Astrocyte (in vitro differentiated cells and primary cell): ENCODE measurements at regions not wholly inside any gene's neighbourhood (a gene's known extent, or its start where the extent isn't known, plus 50 kb on each side); places are given as distances from the start of the nearest gene placed in this dataset.

ENCODE experiments used
- DNase-seq: peaks from one replicate; pipeline ENCODE4 v3.0.0-alpha.2; 2010; ENCODE audit warnings: low read depth
- FAIRE-seq: peaks from 2 replicates; lab custom pipeline; 2011; peaks lifted over from hg19 to GRCh38; lab: Jason Lieb, UNC
- H2AFZ ChIP-seq: 2 replicates; pipeline ENCODE4 v1.6.0; 2012; ENCODE audit warnings: low read depth, low read length, inconsistent platforms
- H3K27ac ChIP-seq: 2 replicates; pipeline ENCODE4 v1.5.1; 2011; ENCODE audit warnings: low read depth, low read length, inconsistent platforms
- H3K27me3 ChIP-seq: 2 replicates; pipeline ENCODE4 v1.6.0; 2011; ENCODE audit warnings: low read length, inconsistent platforms; ENCODE audit not compliant: insufficient read depth
- H3K36me3 ChIP-seq: 2 replicates; pipeline ENCODE4 v1.5.1; 2011; ENCODE audit warnings: low read length, inconsistent platforms; ENCODE audit not compliant: insufficient read depth
- H3K4me1 ChIP-seq: 2 replicates; pipeline ENCODE4 v1.5.1; 2011; ENCODE audit warnings: low read length, inconsistent platforms; ENCODE audit not compliant: insufficient read depth
- H3K4me2 ChIP-seq: 2 replicates; pipeline ENCODE4 v1.6.0; 2012; ENCODE audit warnings: low read length, inconsistent platforms
- H3K4me3 ChIP-seq: 2 replicates; pipeline ENCODE4 v1.5.1; 2011; ENCODE audit warnings: low read depth, mild to moderate bottlenecking, low read length, inconsistent platforms; ENCODE audit not compliant: insufficient read depth
- H3K79me2 ChIP-seq: 2 replicates; pipeline ENCODE4 v1.6.0; 2012; ENCODE audit warnings: mild to moderate bottlenecking, low read length, inconsistent platforms; ENCODE audit not compliant: insufficient read depth
- H3K9ac ChIP-seq: 2 replicates; pipeline ENCODE4 v1.6.0; 2012; ENCODE audit warnings: mild to moderate bottlenecking, low read length, inconsistent platforms
- H3K9me3 ChIP-seq: 2 replicates; pipeline ENCODE4 v1.5.1; 2012; ENCODE audit warnings: low read depth, mild to moderate bottlenecking, low read length, inconsistent platforms; ENCODE audit not compliant: insufficient read depth
- H4K20me1 ChIP-seq: 2 replicates; pipeline ENCODE4 v1.6.0; 2012; ENCODE audit warnings: low read length, inconsistent platforms; ENCODE audit not compliant: insufficient read depth
- H3K27ac Mint-ChIP-seq: one replicate; pipeline ENCODE4 v1.8.0; 2021; ENCODE audit warnings: mild to moderate bottlenecking, mixed read lengths; ENCODE audit not compliant: unreplicated experiment
- H3K27me3 Mint-ChIP-seq: one replicate; pipeline ENCODE4 v1.8.0; 2021; ENCODE audit warnings: low read depth, mixed read lengths; ENCODE audit not compliant: unreplicated experiment
- H3K36me3 Mint-ChIP-seq: one replicate; pipeline ENCODE4 v1.8.0; 2021; ENCODE audit warnings: low read depth, mixed read lengths; ENCODE audit not compliant: unreplicated experiment
- H3K4me1 Mint-ChIP-seq: one replicate; pipeline ENCODE4 v1.8.0; 2021; ENCODE audit warnings: low read depth, mixed read lengths; ENCODE audit not compliant: unreplicated experiment
- H3K4me3 Mint-ChIP-seq: one replicate; pipeline ENCODE4 v1.8.0; 2021; ENCODE audit warnings: mild to moderate bottlenecking, moderate library complexity, mixed read lengths; ENCODE audit not compliant: unreplicated experiment
- H3K9me3 Mint-ChIP-seq: one replicate; pipeline ENCODE4 v1.8.0; 2021; ENCODE audit warnings: mild to moderate bottlenecking, mixed read lengths; ENCODE audit not compliant: unreplicated experiment
- EZH2 ChIP-seq: IDR thresholded peaks from 2 replicates; pipeline ENCODE4 v1.6.1; 2012; ENCODE audit warnings: mild to moderate bottlenecking, low read length, inconsistent platforms; ENCODE audit not compliant: insufficient read depth
- TF ChIP-seq, protein P1 (sequence below): IDR thresholded peaks from 2 replicates; pipeline ENCODE4 v1.5.1; 2011; ENCODE audit warnings: low read depth, mild to moderate bottlenecking, inconsistent platforms, low read length, moderate library complexity; ENCODE audit not compliant: insufficient read depth

DNA sequence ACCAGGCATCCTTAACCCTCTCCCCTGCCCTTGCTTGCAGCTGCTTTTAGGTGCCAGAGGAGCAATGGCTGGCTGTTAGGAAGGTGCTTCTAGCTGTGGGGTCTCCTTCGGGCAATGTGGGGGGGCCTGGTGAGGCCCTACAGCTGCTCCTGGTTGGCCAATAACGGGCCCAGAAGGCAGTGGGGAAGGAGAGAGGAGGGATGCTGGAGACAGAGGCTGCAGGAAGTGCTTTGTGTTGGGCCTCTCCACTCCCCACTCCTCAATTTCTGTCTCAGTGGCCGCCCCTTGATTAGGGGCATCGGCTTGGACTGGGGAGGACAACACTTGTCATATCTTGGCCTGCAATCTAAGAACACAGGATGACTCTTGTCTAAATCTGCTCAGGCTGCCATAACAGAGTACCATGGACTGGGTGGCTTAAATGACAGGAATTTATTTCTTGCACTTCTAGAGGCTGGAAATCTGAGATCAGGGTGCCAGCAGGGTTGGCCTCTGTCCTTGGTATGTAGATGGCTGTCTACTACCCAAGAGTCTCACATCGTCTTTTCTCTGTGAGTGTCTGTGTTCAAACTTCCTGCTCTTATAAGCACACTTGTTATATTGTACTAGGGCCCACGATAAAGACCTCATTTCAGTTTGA is 374.3 kb downstream of the MID1IP1 start:
- Histone ChIP-seq H3K9me3 (no peaks in the 10 kb centered on the region), H3K36me3 (no peaks in the 10 kb centered on the region), H3K4me2 (no peak overlapping the region), H3K9ac (no peak overlapping the region), H3K4me1 (no peaks in the 10 kb centered on the region), H4K20me1 (no peaks in the 10 kb centered on the region), H3K79me2 (no peaks in the 10 kb centered on the region), H2AFZ (no peak overlapping the region), H3K27me3 (no peaks in the 10 kb centered on the region), H3K4me3 (no peak overlapping the region), H3K27ac (no peak overlapping the region)
- Mint-ChIP-seq H3K4me3 (no peak overlapping the region), H3K27ac (no peak overlapping the region), H3K27me3 (peaks cover 17% of the 10 kb centered on the region), H3K36me3 (no peaks in the 10 kb centered on the region), H3K9me3 (peaks cover 3% of the 10 kb centered on the region), H3K4me1 (no peaks in the 10 kb centered on the region)
- DNase-seq = no peak
- TF ChIP-seq, protein P1, sequence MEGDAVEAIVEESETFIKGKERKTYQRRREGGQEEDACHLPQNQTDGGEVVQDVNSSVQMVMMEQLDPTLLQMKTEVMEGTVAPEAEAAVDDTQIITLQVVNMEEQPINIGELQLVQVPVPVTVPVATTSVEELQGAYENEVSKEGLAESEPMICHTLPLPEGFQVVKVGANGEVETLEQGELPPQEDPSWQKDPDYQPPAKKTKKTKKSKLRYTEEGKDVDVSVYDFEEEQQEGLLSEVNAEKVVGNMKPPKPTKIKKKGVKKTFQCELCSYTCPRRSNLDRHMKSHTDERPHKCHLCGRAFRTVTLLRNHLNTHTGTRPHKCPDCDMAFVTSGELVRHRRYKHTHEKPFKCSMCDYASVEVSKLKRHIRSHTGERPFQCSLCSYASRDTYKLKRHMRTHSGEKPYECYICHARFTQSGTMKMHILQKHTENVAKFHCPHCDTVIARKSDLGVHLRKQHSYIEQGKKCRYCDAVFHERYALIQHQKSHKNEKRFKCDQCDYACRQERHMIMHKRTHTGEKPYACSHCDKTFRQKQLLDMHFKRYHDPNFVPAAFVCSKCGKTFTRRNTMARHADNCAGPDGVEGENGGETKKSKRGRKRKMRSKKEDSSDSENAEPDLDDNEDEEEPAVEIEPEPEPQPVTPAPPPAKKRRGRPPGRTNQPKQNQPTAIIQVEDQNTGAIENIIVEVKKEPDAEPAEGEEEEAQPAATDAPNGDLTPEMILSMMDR = no peak
- TF ChIP-seq EZH2 = no peak
- FAIRE-seq = no peak

DNA sequence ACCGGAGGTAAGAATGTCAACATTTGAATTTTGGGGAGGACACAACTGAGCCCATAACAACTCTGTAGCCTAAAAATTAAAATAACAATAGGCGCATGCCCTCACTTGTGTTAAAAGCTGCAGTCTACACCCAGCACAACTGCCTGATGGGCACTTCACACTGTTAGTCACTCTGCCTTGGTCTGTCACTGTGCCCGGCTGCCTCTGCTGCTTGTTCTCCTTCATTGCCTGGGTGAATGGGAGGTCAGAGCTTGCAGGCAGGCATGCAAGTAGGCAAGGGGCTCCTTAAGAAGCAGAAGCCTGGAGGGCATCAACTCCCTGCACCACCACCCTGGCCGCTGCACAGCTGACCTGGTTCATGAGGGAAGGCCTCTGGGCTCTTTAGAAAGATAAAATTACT is 374.8 kb downstream of the MID1IP1 start:
- no peak overlapping the region for H3K27ac Mint-ChIP-seq
- Histone ChIP-seq H3K4me2 (no peak overlapping the region), H3K27me3 (no peaks in the 10 kb centered on the region), H3K4me1 (no peaks in the 10 kb centered on the region), H3K27ac (no peak overlapping the region), H3K36me3 (no peaks in the 10 kb centered on the region), H3K4me3 (no peak overlapping the region), H2AFZ (no peak overlapping the region), H4K20me1 (no peaks in the 10 kb centered on the region), H3K9ac (no peak overlapping the region), H3K9me3 (no peaks in the 10 kb centered on the region), H3K79me2 (no peaks in the 10 kb centered on the region)
- H3K27me3 Mint-ChIP-seq = peaks cover 17% of the 10 kb centered on the region
- DNase-seq (no peak), FAIRE-seq (peak; percentile 87)
- H3K4me1 Mint-ChIP-seq = no peaks in the 10 kb centered on the region
- TF ChIP-seq EZH2 = no peak
- TF ChIP-seq, protein P1 = no peak
- H3K4me3 Mint-ChIP-seq = no peak overlapping the region
- no peaks in the 10 kb centered on the region for H3K36me3 Mint-ChIP-seq
- peaks cover 3% of the 10 kb centered on the region for H3K9me3 Mint-ChIP-seq

DNA sequence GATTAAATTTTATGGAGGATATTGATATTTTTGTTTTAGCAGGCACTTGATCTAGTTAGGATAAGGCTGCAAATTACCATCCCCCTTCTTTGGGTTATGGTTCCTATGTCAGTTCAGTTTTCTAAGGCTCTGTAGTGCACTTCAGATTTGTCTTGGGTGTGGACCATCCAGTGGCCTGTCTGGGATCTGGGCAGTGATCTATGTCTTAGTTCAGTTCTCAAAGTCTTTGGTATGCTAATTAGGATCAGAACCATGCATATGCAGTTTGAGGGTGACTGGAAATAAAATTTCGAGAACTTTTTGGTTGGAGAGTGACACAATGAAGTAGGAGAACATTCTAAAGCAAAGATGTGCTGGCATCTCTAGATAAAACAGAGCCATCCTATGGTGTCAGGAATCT is 388.2 kb downstream of the MID1IP1 start:
- H3K36me3 ChIP-seq = no peaks in the 10 kb centered on the region
- Mint-ChIP-seq H3K9me3 (peaks cover 9% of the 10 kb centered on the region), H3K4me3 (no peak overlapping the region), H3K36me3 (no peaks in the 10 kb centered on the region), H3K27me3 (peaks cover 13% of the 10 kb centered on the region), H3K27ac (no peak overlapping the region), H3K4me1 (no peaks in the 10 kb centered on the region)
- H3K9me3 ChIP-seq = no peaks in the 10 kb centered on the region
- no peaks in the 10 kb centered on the region for H3K79me2 ChIP-seq
- H3K4me1 ChIP-seq = no peaks in the 10 kb centered on the region
- DNase-seq = no peak
- H3K9ac ChIP-seq = no peak overlapping the region
- no peaks in the 10 kb centered on the region for H4K20me1 ChIP-seq
- TF ChIP-seq, protein P1 = no peak
- TF ChIP-seq EZH2 = no peak
- peak; percentile 78 for FAIRE-seq
- H3K4me3 ChIP-seq = no peak overlapping the region
- no peak overlapping the region for H3K4me2 ChIP-seq
- H2AFZ ChIP-seq = no peak overlapping the region
- no peak overlapping the region for H3K27ac ChIP-seq
- peaks cover 2% of the 10 kb centered on the region for H3K27me3 ChIP-seq
